ENCODE measurements at regions not wholly inside any gene's neighbourhood (a gene's known extent, or its start where the extent isn't known, plus 50 kb on each side); places are given as distances from the start of the nearest gene placed in this dataset.
A peak's percentile ranks its signal among the peaks of the same experiment; 100 is the strongest.

GRCh38 chr6:3984494-3984893, 94.4 kb downstream of the FAM217A start:
- intact Hi-C loops (cut with DNase I), result no loop called here
- WGBS, 2 donors, result 75 to 79% methylated on average over 5 of the region's 5 CpGs
- peaks cover 14% of the 10 kb centered on the region for H3K4me1 ChIP-seq
- no peak overlapping the region for H3K4me3 ChIP-seq
- no peak for ATAC-seq
- TF ChIP-seq CTCF (IDR thresholded peaks at IDR 0.05) (no peak), POLR2A (IDR thresholded peaks at IDR 0.05) (no peak)
- H3K9me3 ChIP-seq, result no peaks in the 10 kb centered on the region
- H3K36me3 ChIP-seq (replicated peaks in 1 of 2; ENCODE audit: insufficient read depth in 1 of 2, low read depth in 2 of 2), result no peaks in the 10 kb centered on the region
- H3K27me3 ChIP-seq, result no peaks in the 10 kb centered on the region
- no peak overlapping the region for H3K27ac ChIP-seq
- DNase-seq, result no peak

- H3K27me3 ChIP-seq, result no peaks in the 10 kb centered on the region
- no peak for TF ChIP-seq POLR2A (IDR thresholded peaks at IDR 0.05)
- TF ChIP-seq CTCF (IDR thresholded peaks at IDR 0.05), result no peak
- H3K27ac ChIP-seq, result peak overlapping the region in 1 of 4 donors; percentile 49
- H3K9me3 ChIP-seq, result no peaks in the 10 kb centered on the region
- ATAC-seq (no peak), DNase-seq (no peak)
- H3K4me1 ChIP-seq, result peaks cover 24% of the 10 kb centered on the region
- no peak overlapping the region for H3K4me3 ChIP-seq
- 92 to 93% methylated on average over 3 of the region's 3 CpGs for WGBS, 2 donors
- no peaks in the 10 kb centered on the region for H3K36me3 ChIP-seq (replicated peaks in 1 of 2; ENCODE audit: insufficient read depth in 1 of 2, low read depth in 2 of 2)
- intact Hi-C loops (cut with DNase I), result no loop called here
Measured at GRCh38 chr6:3986241-3986640, 92.7 kb downstream of the FAM217A start.

- intact Hi-C loops (cut with DNase I), result no loop called here
Measured at GRCh38 chr6:3987053-3987452, 91.9 kb downstream of the FAM217A start.

GRCh38 chr6:3987576-3987975, 91.4 kb downstream of the FAM217A start:
- ATAC-seq (no peak), DNase-seq (no peak)
- no peaks in the 10 kb centered on the region for H3K9me3 ChIP-seq
- WGBS, 2 donors, result 81 to 84% methylated on average over 2 of the region's 2 CpGs
- H3K4me1 ChIP-seq, result peaks cover 32% of the 10 kb centered on the region
- H3K36me3 ChIP-seq (replicated peaks in 1 of 2; ENCODE audit: insufficient read depth in 1 of 2, low read depth in 2 of 2), result no peaks in the 10 kb centered on the region
- no peak overlapping the region for H3K4me3 ChIP-seq
- peak overlapping the region in 3 of 4 donors; percentile 3 to 49 (median 31) for H3K27ac ChIP-seq
- no peaks in the 10 kb centered on the region for H3K27me3 ChIP-seq
- TF ChIP-seq POLR2A (IDR thresholded peaks at IDR 0.05) (no peak), CTCF (IDR thresholded peaks at IDR 0.05) (no peak)
- intact Hi-C loops (cut with DNase I), result no loop called here

More at GRCh38 chr6:3987053-3987452, 91.9 kb downstream of the FAM217A start:
- DNase-seq (peak; percentile 17 to 60 (median 34)), ATAC-seq (peak; percentile 60)
- H3K27me3 ChIP-seq, result no peaks in the 10 kb centered on the region
- no peaks in the 10 kb centered on the region for H3K9me3 ChIP-seq
- no peak overlapping the region for H3K4me3 ChIP-seq
- H3K36me3 ChIP-seq (replicated peaks in 1 of 2; ENCODE audit: insufficient read depth in 1 of 2, low read depth in 2 of 2), result no peaks in the 10 kb centered on the region
- H3K4me1 ChIP-seq, result peaks cover 32% of the 10 kb centered on the region
- peak overlapping the region in 3 of 4 donors; percentile 3 to 49 (median 31) for H3K27ac ChIP-seq
- WGBS, 2 donors, result 44 to 45% methylated on average over 3 of the region's 3 CpGs
- TF ChIP-seq CTCF (IDR thresholded peaks at IDR 0.05) (no peak), POLR2A (IDR thresholded peaks at IDR 0.05) (no peak)
